Hippocampal formation (tissue), 2 donors: ENCODE measurements at regions not wholly inside any gene's neighbourhood (a gene's known extent, or its start where the extent isn't known, plus 50 kb on each side); places are given as distances from the start of the nearest gene placed in this dataset.

Experiments
- DNase-seq, 2 donors: peaks; one replicate each; lab custom pipeline; 2025; lab: John Stamatoyannopoulos, UW

DNA sequence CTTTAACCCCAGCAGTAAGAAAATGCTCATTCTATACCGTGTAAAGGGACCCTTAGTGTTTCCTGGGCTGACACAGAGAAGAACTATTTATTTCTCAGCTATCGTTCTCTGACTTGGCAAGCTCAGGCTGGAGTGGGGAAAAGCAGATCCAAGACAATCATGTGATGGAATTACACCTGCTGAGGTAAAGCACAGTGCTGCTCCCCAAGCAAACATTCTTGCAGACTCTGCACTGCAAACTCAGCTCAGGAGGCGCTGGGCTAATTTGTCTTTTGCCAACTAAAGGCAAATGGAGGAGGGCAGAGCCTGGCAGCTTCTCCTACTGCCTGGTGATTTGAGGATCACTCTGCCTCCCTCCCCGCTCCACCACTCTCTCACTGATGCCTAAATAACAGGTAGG, 57.8 kb upstream of the FUT8 start:
- no peak for DNase-seq

DNA sequence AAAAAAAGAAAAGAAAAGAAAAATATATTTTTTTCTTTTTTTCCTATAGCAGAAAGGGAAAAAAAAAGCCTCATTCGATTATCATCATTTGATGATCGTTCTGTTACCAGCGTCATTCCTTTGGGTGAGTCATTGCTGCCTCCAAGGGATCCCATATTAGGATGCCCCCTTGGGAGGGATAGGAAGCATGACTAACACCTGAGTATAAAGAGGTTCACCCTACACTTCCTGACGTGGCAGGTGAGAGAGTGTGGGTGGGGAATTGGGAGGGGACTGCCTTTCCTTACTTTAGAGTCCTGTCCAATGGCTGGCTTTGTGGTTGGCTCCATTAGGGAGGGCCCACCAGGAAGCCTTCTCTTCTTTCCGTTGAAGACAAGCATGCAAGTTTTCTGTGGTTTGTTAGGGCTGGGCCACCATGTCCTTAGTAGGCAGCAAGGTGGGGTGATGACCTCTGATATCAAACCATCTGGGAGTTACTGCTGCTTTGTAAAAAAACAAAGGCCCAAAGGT, 56.1 kb upstream of the FUT8 start:
- DNase-seq, result no peak

DNA sequence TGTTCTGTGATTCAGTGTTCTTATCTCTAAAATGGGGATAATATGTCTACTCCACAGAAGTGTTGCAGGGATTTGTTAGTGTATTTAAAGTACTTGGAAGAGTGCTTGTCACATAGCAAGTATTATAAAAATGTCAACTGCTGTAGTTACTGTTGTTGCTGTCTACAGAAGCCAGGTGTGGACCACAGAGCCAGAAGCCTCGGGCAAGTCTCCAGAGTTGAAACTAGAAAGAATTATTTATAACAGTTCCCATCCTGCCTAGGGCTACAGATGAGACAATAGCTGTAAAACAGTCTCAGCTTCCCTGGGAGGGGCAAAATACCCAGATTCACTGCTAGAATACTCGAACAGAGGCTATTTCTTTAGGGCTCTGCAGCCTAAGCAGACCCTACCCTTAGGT, 55.4 kb upstream of the FUT8 start:
- DNase-seq, result no peak

DNA sequence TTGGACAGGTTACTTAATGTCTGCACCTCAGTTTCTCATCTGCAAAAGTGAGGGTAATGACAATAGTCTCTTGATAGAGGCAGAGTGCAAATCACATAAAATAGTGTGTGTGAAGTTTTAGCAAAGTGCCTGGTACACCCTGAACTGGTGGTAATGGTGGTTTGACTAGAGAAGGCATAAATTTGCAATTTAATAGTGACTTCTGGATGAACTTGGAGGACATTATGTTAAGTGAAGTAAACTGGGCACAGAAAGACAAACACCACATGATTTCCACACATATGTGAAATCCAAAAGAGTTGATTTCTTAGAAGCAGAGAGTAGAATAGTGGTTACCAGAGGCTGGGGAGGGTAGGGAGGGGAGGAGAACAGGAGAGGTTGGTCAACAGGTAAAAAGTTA, 54.8 kb upstream of the FUT8 start:
- DNase-seq, result no peak

DNA sequence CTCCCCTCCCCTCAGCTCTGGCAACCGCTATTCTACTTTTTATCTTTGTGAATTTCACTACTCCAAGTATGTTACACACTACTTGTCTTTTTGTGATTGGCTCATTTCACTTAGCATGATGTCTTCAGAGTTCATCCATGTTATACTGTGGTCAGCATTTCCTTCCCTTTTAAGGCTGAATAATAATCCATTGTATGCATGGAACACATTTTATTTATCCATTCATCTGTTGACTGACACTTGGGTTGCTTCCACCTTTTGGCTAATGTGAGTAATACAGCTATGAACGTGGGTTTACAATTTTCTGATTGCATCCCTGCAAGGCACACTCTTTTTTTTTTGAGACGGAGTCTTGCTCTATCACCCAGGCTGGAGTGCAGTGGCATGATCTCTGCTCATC, 53.0 kb upstream of the FUT8 start:
- peak in 1 of 2 donors; percentile 15 for DNase-seq

DNA sequence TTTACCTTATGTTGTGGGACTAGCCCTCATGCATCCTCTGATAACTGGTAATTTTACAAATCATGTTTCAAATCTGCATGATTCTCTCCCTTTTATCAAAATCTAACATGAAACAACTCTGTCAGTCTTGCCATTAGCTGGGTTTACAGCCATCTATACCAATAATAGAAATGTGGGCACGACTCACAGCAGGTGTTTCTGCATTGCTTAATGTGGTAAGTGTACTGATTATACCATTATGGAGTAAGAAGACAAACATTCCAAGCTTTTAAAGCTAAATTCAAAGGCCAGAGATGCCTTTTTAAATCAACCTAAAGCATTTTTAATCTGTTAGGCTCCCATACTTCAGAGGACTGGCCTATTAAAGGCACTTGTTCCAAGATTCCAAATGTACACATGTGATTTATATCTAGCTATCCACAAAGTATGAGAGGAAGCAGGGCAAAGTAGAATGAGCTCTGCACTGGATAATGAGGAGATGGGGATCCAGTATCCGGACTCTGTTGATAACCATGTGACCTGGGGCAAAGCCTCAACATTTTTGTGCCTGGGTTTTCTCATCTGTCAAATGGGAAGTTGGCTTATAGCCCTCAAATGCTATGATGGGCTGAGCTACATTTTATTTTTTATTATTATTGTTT, 52.3 kb upstream of the FUT8 start:
- DNase-seq, result no peak

DNA sequence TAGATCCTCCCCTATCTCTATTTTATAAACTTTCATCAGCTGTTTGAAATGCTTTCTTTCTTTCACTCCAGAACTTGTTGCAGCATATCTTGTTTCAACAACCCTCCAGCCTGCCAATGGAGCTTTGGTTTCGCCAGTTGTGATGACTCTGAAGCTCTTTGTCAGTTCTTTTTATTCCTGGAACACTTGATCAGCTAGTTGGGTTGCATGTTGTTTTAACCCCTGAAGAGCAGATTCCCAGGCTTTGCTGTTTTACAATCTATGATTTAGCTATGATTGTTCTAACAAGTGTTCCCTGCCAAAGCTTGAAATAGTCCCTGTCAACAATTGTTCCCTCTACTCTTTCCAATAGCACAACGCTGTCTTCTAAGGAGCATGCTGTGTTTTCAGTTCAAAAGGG, 50.6 kb upstream of the FUT8 start:
- DNase-seq, result peak; percentile 42 to 76
